ENCODE measurements at regions not wholly inside any gene's neighbourhood (a gene's known extent, or its start where the extent isn't known, plus 50 kb on each side); places are given as distances from the start of the nearest gene placed in this dataset.

DNA sequence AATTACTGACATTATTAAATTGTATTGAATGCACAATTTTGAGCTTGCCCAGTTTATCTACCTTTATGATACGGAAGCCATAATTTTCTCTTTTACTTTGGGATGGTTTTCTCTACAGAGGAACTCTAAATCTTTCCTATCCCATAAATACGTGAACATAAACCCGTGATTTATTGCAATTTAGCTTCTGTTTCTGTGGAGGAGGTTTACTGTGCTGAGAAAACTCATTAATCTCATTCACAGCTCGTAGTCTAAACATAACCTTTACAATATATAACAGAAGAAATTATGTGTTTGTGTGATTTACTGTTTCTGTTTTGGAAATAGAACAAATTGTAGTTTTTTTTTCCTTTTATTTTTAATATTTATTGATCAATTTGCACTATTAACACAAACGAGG lies 207.1 kb upstream of the PCDH9 start:
- no peak overlapping the region for H4K91ac ChIP-seq (replicated peaks; ENCODE audit: insufficient read length, low read length)
- H3K79me2 ChIP-seq (ENCODE audit: control insufficient read depth in 1 of 2, insufficient read depth in 2 of 2, low read length in 2 of 2): no peaks in the 10 kb centered on the region
- no peak for DNase-seq (ENCODE audit: low read depth in 1 of 2, low spot score in 2 of 2)
- no peak overlapping the region for H2BK15ac ChIP-seq (ENCODE audit: low read length)
- CTCF ChIA-PET (ENCODE audit: partially characterized antibody): no interaction called here
- H2BK20ac ChIP-seq (ENCODE audit: low read length): no peak overlapping the region
- no peak overlapping the region for H4K5ac ChIP-seq (ENCODE audit: insufficient read length, low read depth, low read length)
- POLR2A ChIA-PET (ENCODE audit: partially characterized antibody): no interaction called here
- no peak overlapping the region for H2AFZ ChIP-seq (ENCODE audit: low read length)
- peak overlapping the region in 1 of 4 experiments; percentile 34; a peak in 1 of 7 replicates for H3K9ac ChIP-seq (replicated peaks in 1 of 4; ENCODE audit: extremely low read depth in 1 of 4, low read depth in 3 of 4, low read length in 3 of 4)
- H3K27me3 ChIP-seq (replicated peaks in 1 of 4; ENCODE audit: control insufficient read depth in 3 of 4, extremely low read depth in 1 of 4, insufficient read depth in 3 of 4, low read length in 3 of 4): no peaks in the 10 kb centered on the region
- no peak overlapping the region for H2BK120ac ChIP-seq (replicated peaks; ENCODE audit: low read depth, low read length)
- H3K4me3 ChIP-seq (ENCODE audit: extremely low read depth in 1 of 4, insufficient read depth in 2 of 4, low read depth in 3 of 4, low read length in 4 of 4): no peak overlapping the region
- no peak overlapping the region for H2BK5ac ChIP-seq (ENCODE audit: low read depth, low read length)
- H3K18ac ChIP-seq (ENCODE audit: extremely low read depth, low read length): no peak overlapping the region
- no peaks in the 10 kb centered on the region for H3K36me3 ChIP-seq (ENCODE audit: control insufficient read depth in 2 of 4, insufficient read depth in 4 of 4, low read length in 3 of 4)
- H3K27ac ChIP-seq (ENCODE audit: low read depth, low read length): no peak overlapping the region
- 88% methylated on average over 5 of the region's 5 CpGs; no CpG with 5 or more reads in 1 of the 2 experiments for WGBS, 2 experiments (ENCODE audit: extremely low coverage in 1 of 2, insufficient coverage in 1 of 2, insufficient read length in 1 of 2, insufficient replicate concordance in 2 of 2, low coverage in 1 of 2, low lambda C conversion rate in 2 of 2, missing lambda C conversion rate in 1 of 2)
- no peak overlapping the region for H2AK5ac ChIP-seq (ENCODE audit: low read depth, low read length)
- no peak overlapping the region for H3K56ac ChIP-seq (replicated peaks; ENCODE audit: insufficient read length, low read depth, low read length)
- H3K4ac ChIP-seq (replicated peaks; ENCODE audit: insufficient read length, low read depth, low read length): no peak overlapping the region
- no peak overlapping the region for H2BK12ac ChIP-seq (ENCODE audit: low read depth, low read length)
- H3K4me2 ChIP-seq (ENCODE audit: insufficient read depth in 1 of 2, low read depth in 2 of 2, low read length in 2 of 2): no peak overlapping the region
- H4K8ac ChIP-seq (ENCODE audit: extremely low read depth, insufficient read depth, low read length): no peak overlapping the region
- H3K23ac ChIP-seq (ENCODE audit: insufficient read length): no peak overlapping the region
- H4K20me1 ChIP-seq (replicated peaks in 1 of 2; ENCODE audit: control insufficient read depth in 1 of 2, insufficient read depth in 2 of 2, low read length in 2 of 2): no peaks in the 10 kb centered on the region
- no peaks in the 10 kb centered on the region for H3K79me1 ChIP-seq (ENCODE audit: low read depth, low read length)
- no peaks in the 10 kb centered on the region for H3K9me3 ChIP-seq (ENCODE audit: insufficient read depth in 2 of 2, low read depth in 1 of 2, low read length in 1 of 2)
- H3K4me1 ChIP-seq (replicated peaks in 1 of 4; ENCODE audit: control insufficient read depth in 3 of 4, insufficient read depth in 4 of 4, low read length in 3 of 4): no peaks in the 10 kb centered on the region
- H3K14ac ChIP-seq (ENCODE audit: insufficient read length): no peak overlapping the region
- no peak for FAIRE-seq
- no peaks in the 10 kb centered on the region for H3K23me2 ChIP-seq (ENCODE audit: low read depth, low read length)
- no peak for TF ChIP-seq TAF7 (optimal IDR thresholded peaks at IDR 0.05; ENCODE audit: borderline replicate concordance, low read depth, low read length)
- TF ChIP-seq CHD1 (IDR thresholded peaks at IDR 0.05; ENCODE audit: low read depth, low read length): no peak
- TF ChIP-seq ASH2L (IDR thresholded peaks at IDR 0.05; ENCODE audit: low read length): no peak
- TF ChIP-seq SIX5 (IDR thresholded peaks at IDR 0.05; ENCODE audit: low read depth, low read length): no peak
- no peak for TF ChIP-seq EGR1 (IDR thresholded peaks at IDR 0.05; ENCODE audit: borderline replicate concordance, low read depth, low read length)
- TF ChIP-seq, protein P1, sequence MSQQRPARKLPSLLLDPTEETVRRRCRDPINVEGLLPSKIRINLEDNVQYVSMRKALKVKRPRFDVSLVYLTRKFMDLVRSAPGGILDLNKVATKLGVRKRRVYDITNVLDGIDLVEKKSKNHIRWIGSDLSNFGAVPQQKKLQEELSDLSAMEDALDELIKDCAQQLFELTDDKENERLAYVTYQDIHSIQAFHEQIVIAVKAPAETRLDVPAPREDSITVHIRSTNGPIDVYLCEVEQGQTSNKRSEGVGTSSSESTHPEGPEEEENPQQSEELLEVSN (IDR thresholded peaks at IDR 0.05): no peak
- TF ChIP-seq, protein P2, sequence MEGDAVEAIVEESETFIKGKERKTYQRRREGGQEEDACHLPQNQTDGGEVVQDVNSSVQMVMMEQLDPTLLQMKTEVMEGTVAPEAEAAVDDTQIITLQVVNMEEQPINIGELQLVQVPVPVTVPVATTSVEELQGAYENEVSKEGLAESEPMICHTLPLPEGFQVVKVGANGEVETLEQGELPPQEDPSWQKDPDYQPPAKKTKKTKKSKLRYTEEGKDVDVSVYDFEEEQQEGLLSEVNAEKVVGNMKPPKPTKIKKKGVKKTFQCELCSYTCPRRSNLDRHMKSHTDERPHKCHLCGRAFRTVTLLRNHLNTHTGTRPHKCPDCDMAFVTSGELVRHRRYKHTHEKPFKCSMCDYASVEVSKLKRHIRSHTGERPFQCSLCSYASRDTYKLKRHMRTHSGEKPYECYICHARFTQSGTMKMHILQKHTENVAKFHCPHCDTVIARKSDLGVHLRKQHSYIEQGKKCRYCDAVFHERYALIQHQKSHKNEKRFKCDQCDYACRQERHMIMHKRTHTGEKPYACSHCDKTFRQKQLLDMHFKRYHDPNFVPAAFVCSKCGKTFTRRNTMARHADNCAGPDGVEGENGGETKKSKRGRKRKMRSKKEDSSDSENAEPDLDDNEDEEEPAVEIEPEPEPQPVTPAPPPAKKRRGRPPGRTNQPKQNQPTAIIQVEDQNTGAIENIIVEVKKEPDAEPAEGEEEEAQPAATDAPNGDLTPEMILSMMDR (IDR thresholded peaks at IDR 0.05; ENCODE audit: control extremely low read depth in 1 of 3, insufficient read depth in 1 of 3, low read depth in 1 of 3, low read length in 3 of 3): no peak
- TF ChIP-seq EZH2 (IDR thresholded peaks at IDR 0.05; ENCODE audit: low read depth, low read length, severe bottlenecking): no peak
- no peak for TF ChIP-seq TEAD4 (IDR thresholded peaks at IDR 0.05; ENCODE audit: low read depth, low read length)
- no peak for TF ChIP-seq SRF (IDR thresholded peaks at IDR 0.05; ENCODE audit: low read depth, low read length)
- no peak for TF ChIP-seq HDAC6 (IDR thresholded peaks at IDR 0.05; ENCODE audit: low read depth, low read length)
- no peak for TF ChIP-seq RAD21 (IDR thresholded peaks at IDR 0.05 in 1 of 2, conservative IDR thresholded peaks at IDR 0.05 in 1 of 2; ENCODE audit: low read depth in 2 of 2, low read length in 2 of 2)

Data from H1 (cell line).